ENCODE measurements at regions not wholly inside any gene's neighbourhood (a gene's known extent, or its start where the extent isn't known, plus 50 kb on each side); places are given as distances from the start of the nearest gene placed in this dataset.

DNA sequence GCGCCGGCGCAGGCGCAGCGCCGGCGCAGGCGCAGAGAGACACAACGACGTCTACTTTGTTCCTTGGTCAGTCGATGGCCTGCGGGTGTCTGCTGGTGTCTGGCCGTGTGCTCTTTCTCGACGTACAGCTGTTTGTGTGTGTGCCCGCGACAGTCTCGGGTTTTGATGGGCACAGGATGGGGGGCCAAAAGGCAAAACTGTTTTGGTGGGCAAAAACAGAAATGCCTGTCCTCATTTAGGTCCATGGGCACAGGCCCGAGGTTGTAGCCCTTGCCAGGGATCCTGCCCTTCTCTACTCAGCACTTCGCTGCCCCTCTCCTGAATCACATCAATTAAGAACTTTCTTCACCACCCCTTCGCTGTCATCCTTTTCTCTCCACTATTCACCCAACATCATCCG is 184.8 kb upstream of the CHL1 start:
- 33% methylated on average over 11 of the region's 22 CpGs for WGBS (ENCODE audit: insufficient coverage, low coverage, missing lambda C conversion rate)
- FAIRE-seq (no peak), DNase-seq (ENCODE audit: extremely low read depth in 1 of 4, low spot score in 3 of 4) (peak in 1 of 4 experiments; percentile 2), ATAC-seq (no peak)
- Histone ChIP-seq H3K27me3 (ENCODE audit: control insufficient read depth in 2 of 2, insufficient read depth in 2 of 2, low read length in 2 of 2) (no peaks in the 10 kb centered on the region), H3K36me3 (ENCODE audit: control insufficient read depth, insufficient read depth, low read length) (no peaks in the 10 kb centered on the region), H3K27ac (ENCODE audit: extremely low read depth, low read depth, low read length) (no peak overlapping the region), H3K9ac (ENCODE audit: insufficient read depth in 1 of 2, low read depth in 2 of 2, low read length in 2 of 2) (no peak overlapping the region), H3K4me1 (replicated peaks in 1 of 2; ENCODE audit: control insufficient read depth in 2 of 2, insufficient read depth in 2 of 2, low read length in 2 of 2) (no peaks in the 10 kb centered on the region), H3K9me1 (ENCODE audit: control insufficient read depth, insufficient read depth, low read length) (no peaks in the 10 kb centered on the region), H2AFZ (ENCODE audit: low read depth, low read length) (no peak overlapping the region), H3K9me3 (replicated peaks; ENCODE audit: control insufficient read depth, insufficient read depth, low read depth, low read length) (peaks cover 2% of the 10 kb centered on the region; the same call in 1 of the 2 replicates), H3K4me2 (ENCODE audit: insufficient read depth, low read length) (no peak overlapping the region), H3K79me2 (ENCODE audit: control insufficient read depth, insufficient read depth, low read length) (no peaks in the 10 kb centered on the region), H3K4me3 (no peak overlapping the region), H4K20me1 (replicated peaks; ENCODE audit: control insufficient read depth, insufficient read depth, low read length) (no peaks in the 10 kb centered on the region)
- in situ Hi-C loops (cut with MboI) = no loop called here
- intact Hi-C loops (cut with micrococcal nuclease) = no loop called here
- no TSS peak for BruUV-seq (replicated peaks)
- TF ChIP-seq HDAC8 (tag; IDR thresholded peaks at IDR 0.05) (no peak), PTBP1 (IDR thresholded peaks at IDR 0.05; ENCODE audit: low read depth, low read length) (no peak), ZNF778 (CRISPR knock-in tag; IDR thresholded peaks at IDR 0.05) (no peak), KLF1 (tag; IDR thresholded peaks at IDR 0.05) (no peak), NCOA6 (IDR thresholded peaks at IDR 0.05) (no peak), ZNF717 (CRISPR knock-in tag; IDR thresholded peaks at IDR 0.05) (no peak), TSC22D4 (tag; IDR thresholded peaks at IDR 0.05) (no peak)
- TF ChIP-seq, protein P1, sequence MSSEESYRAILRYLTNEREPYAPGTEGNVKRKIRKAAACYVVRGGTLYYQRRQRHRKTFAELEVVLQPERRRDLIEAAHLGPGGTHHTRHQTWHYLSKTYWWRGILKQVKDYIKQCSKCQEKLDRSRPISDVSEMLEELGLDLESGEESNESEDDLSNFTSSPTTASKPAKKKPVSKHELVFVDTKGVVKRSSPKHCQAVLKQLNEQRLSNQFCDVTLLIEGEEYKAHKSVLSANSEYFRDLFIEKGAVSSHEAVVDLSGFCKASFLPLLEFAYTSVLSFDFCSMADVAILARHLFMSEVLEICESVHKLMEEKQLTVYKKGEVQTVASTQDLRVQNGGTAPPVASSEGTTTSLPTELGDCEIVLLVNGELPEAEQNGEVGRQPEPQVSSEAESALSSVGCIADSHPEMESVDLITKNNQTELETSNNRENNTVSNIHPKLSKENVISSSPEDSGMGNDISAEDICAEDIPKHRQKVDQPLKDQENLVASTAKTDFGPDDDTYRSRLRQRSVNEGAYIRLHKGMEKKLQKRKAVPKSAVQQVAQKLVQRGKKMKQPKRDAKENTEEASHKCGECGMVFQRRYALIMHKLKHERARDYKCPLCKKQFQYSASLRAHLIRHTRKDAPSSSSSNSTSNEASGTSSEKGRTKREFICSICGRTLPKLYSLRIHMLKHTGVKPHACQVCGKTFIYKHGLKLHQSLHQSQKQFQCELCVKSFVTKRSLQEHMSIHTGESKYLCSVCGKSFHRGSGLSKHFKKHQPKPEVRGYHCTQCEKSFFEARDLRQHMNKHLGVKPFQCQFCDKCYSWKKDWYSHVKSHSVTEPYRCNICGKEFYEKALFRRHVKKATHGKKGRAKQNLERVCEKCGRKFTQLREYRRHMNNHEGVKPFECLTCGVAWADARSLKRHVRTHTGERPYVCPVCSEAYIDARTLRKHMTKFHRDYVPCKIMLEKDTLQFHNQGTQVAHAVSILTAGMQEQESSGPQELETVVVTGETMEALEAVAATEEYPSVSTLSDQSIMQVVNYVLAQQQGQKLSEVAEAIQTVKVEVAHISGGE (CRISPR knock-in tag; IDR thresholded peaks at IDR 0.05) = no peak
- TF ChIP-seq, protein P2, sequence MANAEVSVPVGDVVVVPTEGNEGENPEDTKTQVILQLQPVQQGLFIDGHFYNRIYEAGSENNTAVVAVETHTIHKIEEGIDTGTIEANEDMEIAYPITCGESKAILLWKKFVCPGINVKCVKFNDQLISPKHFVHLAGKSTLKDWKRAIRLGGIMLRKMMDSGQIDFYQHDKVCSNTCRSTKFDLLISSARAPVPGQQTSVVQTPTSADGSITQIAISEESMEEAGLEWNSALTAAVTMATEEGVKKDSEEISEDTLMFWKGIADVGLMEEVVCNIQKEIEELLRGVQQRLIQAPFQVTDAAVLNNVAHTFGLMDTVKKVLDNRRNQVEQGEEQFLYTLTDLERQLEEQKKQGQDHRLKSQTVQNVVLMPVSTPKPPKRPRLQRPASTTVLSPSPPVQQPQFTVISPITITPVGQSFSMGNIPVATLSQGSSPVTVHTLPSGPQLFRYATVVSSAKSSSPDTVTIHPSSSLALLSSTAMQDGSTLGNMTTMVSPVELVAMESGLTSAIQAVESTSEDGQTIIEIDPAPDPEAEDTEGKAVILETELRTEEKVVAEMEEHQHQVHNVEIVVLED (CRISPR knock-in tag; IDR thresholded peaks at IDR 0.05) = no peak
- POLR2A ChIA-PET = no interaction called here
- CTCF ChIA-PET (ENCODE audit: low intra/inter-chr PET ratio) = no interaction called here

Measured in K562 (cell line).